ENCODE measurements at regions not wholly inside any gene's neighbourhood (a gene's known extent, or its start where the extent isn't known, plus 50 kb on each side); places are given as distances from the start of the nearest gene placed in this dataset.

- ATAC-seq: no peak
- TF ChIP-seq CTCF (IDR thresholded peaks at IDR 0.05 in 4 of 5, conservative IDR thresholded peaks at IDR 0.05 in 1 of 5) (no peak), POLR2A (IDR thresholded peaks at IDR 0.05) (no peak)
- intact Hi-C loops (cut with DNase I; ENCODE audit: low total_unique reads) (no loop called here), in situ Hi-C loops (cut with MboI; ENCODE audit: low sequenced_read_pairs in 4 of 4) (no loop called here)
- no peak overlapping the region for H3K27ac ChIP-seq
- H3K27me3 ChIP-seq: no peaks in the 10 kb centered on the region
- H3K4me1 ChIP-seq: no peaks in the 10 kb centered on the region
- H3K4me3 ChIP-seq: no peak overlapping the region
- H3K9me3 ChIP-seq: no peaks in the 10 kb centered on the region
- DNase-seq: no peak
- no peaks in the 10 kb centered on the region for H3K36me3 ChIP-seq
Measured at GRCh38 chr11:87484566-87484965, 446.8 kb downstream of the TMEM135 start.

GRCh38 chr11:87477321-87477720 is 439.6 kb downstream of the TMEM135 start:
- DNase-seq (no peak), ATAC-seq (no peak)
- Histone ChIP-seq H3K27me3 (no peaks in the 10 kb centered on the region), H3K27ac (no peak overlapping the region), H3K4me3 (no peak overlapping the region), H3K9me3 (no peaks in the 10 kb centered on the region), H3K36me3 (no peaks in the 10 kb centered on the region), H3K4me1 (no peaks in the 10 kb centered on the region)
- in situ Hi-C loops (cut with MboI; ENCODE audit: low sequenced_read_pairs in 4 of 4) (no loop called here), intact Hi-C loops (cut with DNase I; ENCODE audit: low total_unique reads) (no loop called here)
- TF ChIP-seq CTCF (IDR thresholded peaks at IDR 0.05 in 4 of 5, conservative IDR thresholded peaks at IDR 0.05 in 1 of 5) (no peak), POLR2A (IDR thresholded peaks at IDR 0.05) (no peak)

- DNase-seq (no peak), ATAC-seq (no peak)
- no peaks in the 10 kb centered on the region for H3K27me3 ChIP-seq
- no peaks in the 10 kb centered on the region for H3K9me3 ChIP-seq
- intact Hi-C loops (cut with DNase I; ENCODE audit: low total_unique reads): no loop called here
- H3K4me1 ChIP-seq: no peaks in the 10 kb centered on the region
- no peak overlapping the region for H3K4me3 ChIP-seq
- no peak overlapping the region for H3K27ac ChIP-seq
- H3K36me3 ChIP-seq: no peaks in the 10 kb centered on the region
- in situ Hi-C loops (cut with MboI; ENCODE audit: low sequenced_read_pairs in 4 of 4): no loop called here
- no peak for TF ChIP-seq POLR2A (IDR thresholded peaks at IDR 0.05)
- TF ChIP-seq CTCF (IDR thresholded peaks at IDR 0.05 in 4 of 5, conservative IDR thresholded peaks at IDR 0.05 in 1 of 5): no peak
Measured at GRCh38 chr11:87473174-87473573, 435.4 kb downstream of the TMEM135 start.

GRCh38 chr11:87466223-87466622 is 428.5 kb downstream of the TMEM135 start:
- Histone ChIP-seq H3K27ac (no peak overlapping the region), H3K4me1 (no peaks in the 10 kb centered on the region), H3K27me3 (no peaks in the 10 kb centered on the region), H3K36me3 (no peaks in the 10 kb centered on the region), H3K4me3 (no peak overlapping the region), H3K9me3 (no peaks in the 10 kb centered on the region)
- ATAC-seq (peak; percentile 36 to 41), DNase-seq (no peak)
- TF ChIP-seq POLR2A (IDR thresholded peaks at IDR 0.05): no peak
- TF ChIP-seq CTCF (IDR thresholded peaks at IDR 0.05 in 4 of 5, conservative IDR thresholded peaks at IDR 0.05 in 1 of 5): no peak
- in situ Hi-C loops (cut with MboI; ENCODE audit: low sequenced_read_pairs in 4 of 4) (no loop called here), intact Hi-C loops (cut with DNase I; ENCODE audit: low total_unique reads) (no loop called here)

GRCh38 chr11:87465716-87466115 is 428.0 kb downstream of the TMEM135 start:
- H3K27me3 ChIP-seq: no peaks in the 10 kb centered on the region
- in situ Hi-C loops (cut with MboI; ENCODE audit: low sequenced_read_pairs in 4 of 4): no loop called here
- DNase-seq (no peak), ATAC-seq (no peak)
- TF ChIP-seq POLR2A (IDR thresholded peaks at IDR 0.05) (no peak), CTCF (IDR thresholded peaks at IDR 0.05 in 4 of 5, conservative IDR thresholded peaks at IDR 0.05 in 1 of 5) (no peak)
- intact Hi-C loops (cut with DNase I; ENCODE audit: low total_unique reads): no loop called here
- no peaks in the 10 kb centered on the region for H3K9me3 ChIP-seq
- H3K36me3 ChIP-seq: no peaks in the 10 kb centered on the region
- no peaks in the 10 kb centered on the region for H3K4me1 ChIP-seq
- no peak overlapping the region for H3K4me3 ChIP-seq
- H3K27ac ChIP-seq: no peak overlapping the region
